Left lung (tissue), 4 donors: ENCODE measurements at regions not wholly inside any gene's neighbourhood (a gene's known extent, or its start where the extent isn't known, plus 50 kb on each side); places are given as distances from the start of the nearest gene placed in this dataset.

Source experiments
- ATAC-seq: fragments of 200-7000 bp; cut with Tn5 transposase; one replicate; pipeline ENCODE4 v1.9.1; 2020; ENCODE audit warnings: moderate library complexity
- DNase-seq, 4 donors: peaks; one replicate each; pipeline ENCODE4 v3.0.0-alpha.2; 2013 to 2020
- H3K27ac ChIP-seq, 2 donors: fragments of 200-600 bp; sonication (generic) in 1 of 2; one replicate each; pipeline versions ENCODE4 v1.5.0 to v1.8.0; 2020 to 2021
- H3K27me3 ChIP-seq, 2 donors: fragments of 200-600 bp; sonication (generic) in 1 of 2; one replicate each; pipeline versions ENCODE4 v1.5.0 to v1.8.0; 2020 to 2021
- H3K36me3 ChIP-seq, 2 donors: fragments of 200-600 bp; sonication (generic) in 1 of 2; one replicate each; pipeline versions ENCODE4 v1.5.0 to v1.8.0; 2020 to 2021
- H3K4me1 ChIP-seq, 2 donors: fragments of 200-600 bp; one replicate each; pipeline ENCODE4 v1.8.0; 2021
- H3K4me3 ChIP-seq, 2 donors: fragments of 200-600 bp; sonication (generic) in 1 of 2; one replicate each; pipeline versions ENCODE4 v1.5.0 to v1.8.0; 2020 to 2021; ENCODE audit warnings: mild to moderate bottlenecking in 1 of 2
- H3K9me3 ChIP-seq, 2 donors: fragments of 200-600 bp; sonication (generic) in 1 of 2; one replicate each; pipeline versions ENCODE4 v1.5.0 to v1.8.0; 2020 to 2021
- intact Hi-C, 2 donors: fragments of 100-400 bp; cut with DNase I; formaldehyde crosslinking; loops; one replicate each; pipeline versions ENCODE4 v1.11.2 to v1.14.2; 2022
- TF ChIP-seq, protein P1 (sequence below), 2 donors: fragments of 200-600 bp; sonication (generic) in 1 of 2; IDR thresholded peaks; one replicate each; pipeline versions ENCODE4 v1.5.0 to v1.8.0; 2021; ENCODE audit warnings: antibody characterized with exemption in 2 of 2
- donor health status: DM: no; HTN: yes; CAD: no.
- donor health status: DM: no; HTN: no; CAD: no.

DNA sequence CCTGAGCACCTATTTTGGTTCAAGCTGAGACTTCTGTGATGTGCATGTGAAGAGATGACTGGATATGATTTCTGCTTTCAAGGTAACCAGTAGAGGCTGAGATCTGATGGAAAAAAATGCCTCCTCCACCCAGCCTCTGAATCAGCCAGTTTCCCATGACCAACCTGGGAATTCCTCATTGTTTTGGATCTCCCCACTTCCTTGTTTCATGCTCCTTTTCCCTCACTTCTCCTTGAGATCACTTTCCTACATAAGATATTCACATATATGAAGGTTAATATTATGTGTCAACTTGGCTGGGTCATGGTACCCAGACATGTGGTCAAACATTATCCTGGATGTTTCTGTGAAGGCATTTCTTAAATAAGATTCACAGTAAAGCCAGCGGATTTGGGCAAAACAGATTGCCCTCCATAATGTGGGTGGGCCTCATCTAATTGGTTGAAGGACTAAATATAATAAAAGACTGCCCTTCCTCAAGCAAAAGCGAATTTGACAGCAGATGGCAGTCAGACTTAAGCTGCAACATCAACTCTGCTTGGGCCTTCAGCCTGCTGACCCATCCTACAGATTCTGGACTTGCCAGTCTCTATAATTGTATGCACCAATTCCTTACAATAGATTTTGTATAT is 379.4 kb downstream of the TNS1 start:
- Histone ChIP-seq H3K4me3 (no peak overlapping the region), H3K27ac (no peak overlapping the region), H3K27me3 (no peaks in the 10 kb centered on the region), H3K4me1 (peaks cover 5% of the 10 kb centered on the region in 2 donors), H3K36me3 (no peaks in the 10 kb centered on the region), H3K9me3 (no peaks in the 10 kb centered on the region)
- DNase-seq (no peak), ATAC-seq (no peak)
- TF ChIP-seq, protein P1, sequence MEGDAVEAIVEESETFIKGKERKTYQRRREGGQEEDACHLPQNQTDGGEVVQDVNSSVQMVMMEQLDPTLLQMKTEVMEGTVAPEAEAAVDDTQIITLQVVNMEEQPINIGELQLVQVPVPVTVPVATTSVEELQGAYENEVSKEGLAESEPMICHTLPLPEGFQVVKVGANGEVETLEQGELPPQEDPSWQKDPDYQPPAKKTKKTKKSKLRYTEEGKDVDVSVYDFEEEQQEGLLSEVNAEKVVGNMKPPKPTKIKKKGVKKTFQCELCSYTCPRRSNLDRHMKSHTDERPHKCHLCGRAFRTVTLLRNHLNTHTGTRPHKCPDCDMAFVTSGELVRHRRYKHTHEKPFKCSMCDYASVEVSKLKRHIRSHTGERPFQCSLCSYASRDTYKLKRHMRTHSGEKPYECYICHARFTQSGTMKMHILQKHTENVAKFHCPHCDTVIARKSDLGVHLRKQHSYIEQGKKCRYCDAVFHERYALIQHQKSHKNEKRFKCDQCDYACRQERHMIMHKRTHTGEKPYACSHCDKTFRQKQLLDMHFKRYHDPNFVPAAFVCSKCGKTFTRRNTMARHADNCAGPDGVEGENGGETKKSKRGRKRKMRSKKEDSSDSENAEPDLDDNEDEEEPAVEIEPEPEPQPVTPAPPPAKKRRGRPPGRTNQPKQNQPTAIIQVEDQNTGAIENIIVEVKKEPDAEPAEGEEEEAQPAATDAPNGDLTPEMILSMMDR (IDR thresholded peaks at IDR 0.05) = no peak
- intact Hi-C loops = no loop called here

DNA sequence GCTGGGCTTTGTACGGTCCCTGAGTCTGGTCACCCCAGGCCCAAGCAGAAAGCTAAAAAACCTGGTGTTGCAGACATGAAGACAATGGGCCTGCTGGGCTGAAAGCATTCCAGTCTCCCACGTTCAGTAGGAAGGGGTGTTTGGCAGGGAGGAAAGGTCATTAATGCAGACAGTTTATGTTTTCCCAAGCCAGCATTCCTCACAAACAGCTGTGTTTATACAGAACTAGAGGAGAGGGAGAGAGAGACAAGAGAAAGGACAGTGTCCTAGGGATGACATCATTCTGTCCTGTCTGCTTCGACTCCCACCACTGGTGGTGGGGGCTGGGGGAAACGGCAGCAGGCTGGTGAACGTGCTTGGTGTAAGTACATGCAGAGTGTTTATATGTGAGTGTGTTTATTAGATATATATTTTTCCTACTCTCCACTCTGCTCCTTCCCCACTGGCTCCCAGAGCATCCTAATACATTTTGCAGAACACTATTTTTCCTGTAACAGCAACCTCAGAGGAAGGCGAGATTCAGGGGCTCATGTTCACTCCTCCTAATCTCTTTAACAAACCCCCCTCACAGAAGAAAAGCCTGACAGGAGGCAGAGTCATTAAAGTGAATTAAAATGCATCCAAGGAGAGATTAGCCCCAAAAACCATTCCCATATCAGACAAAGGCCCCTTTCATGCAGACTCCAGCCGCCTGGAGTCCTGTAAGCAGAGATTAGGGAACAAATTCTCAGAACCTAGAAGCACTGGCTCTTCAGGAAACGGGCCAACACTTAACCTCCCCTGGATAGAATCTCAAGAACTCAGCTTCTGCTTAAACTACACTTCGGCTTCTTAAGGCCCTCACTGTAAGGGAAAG is 380.4 kb downstream of the TNS1 start:
- H3K36me3 ChIP-seq = no peaks in the 10 kb centered on the region
- TF ChIP-seq, protein P1 (IDR thresholded peaks at IDR 0.05) = no peak
- H3K27me3 ChIP-seq = no peaks in the 10 kb centered on the region
- ATAC-seq (peak; percentile 50), DNase-seq (peak in 2 of 4 donors; percentile 84 to 88)
- peak overlapping the region in 1 of 2 donors; percentile 2 for H3K27ac ChIP-seq
- H3K4me3 ChIP-seq = no peak overlapping the region
- H3K4me1 ChIP-seq = peaks cover 5% of the 10 kb centered on the region in 2 donors
- H3K9me3 ChIP-seq = no peaks in the 10 kb centered on the region
- intact Hi-C loops = no loop called here

DNA sequence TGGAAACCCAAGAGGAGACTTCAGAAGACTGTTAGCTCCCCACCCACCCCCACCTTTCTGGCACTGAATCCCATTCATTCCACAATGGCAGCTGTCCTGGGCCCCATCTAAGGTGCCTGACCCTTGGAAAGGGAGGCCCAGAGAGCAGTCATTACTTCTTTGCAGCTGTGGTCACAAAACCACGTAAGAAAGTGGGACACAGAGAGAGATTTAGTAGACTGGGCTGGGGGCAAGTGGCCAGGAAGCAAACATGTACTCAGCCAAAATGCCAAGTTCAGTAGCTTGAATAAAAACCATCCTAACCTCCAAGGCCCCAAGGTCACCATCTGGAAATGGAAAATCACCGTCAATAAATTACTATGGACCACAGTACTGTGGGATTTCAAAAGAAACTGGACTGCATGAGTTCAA is 381.4 kb downstream of the TNS1 start:
- ATAC-seq (no peak), DNase-seq (no peak)
- TF ChIP-seq, protein P1 (IDR thresholded peaks at IDR 0.05) = no peak
- no peak overlapping the region for H3K4me3 ChIP-seq
- no peaks in the 10 kb centered on the region for H3K27me3 ChIP-seq
- no peaks in the 10 kb centered on the region for H3K36me3 ChIP-seq
- intact Hi-C loops = no loop called here
- H3K4me1 ChIP-seq = peaks cover 5% of the 10 kb centered on the region in 2 donors
- no peaks in the 10 kb centered on the region for H3K9me3 ChIP-seq
- H3K27ac ChIP-seq = no peak overlapping the region

DNA sequence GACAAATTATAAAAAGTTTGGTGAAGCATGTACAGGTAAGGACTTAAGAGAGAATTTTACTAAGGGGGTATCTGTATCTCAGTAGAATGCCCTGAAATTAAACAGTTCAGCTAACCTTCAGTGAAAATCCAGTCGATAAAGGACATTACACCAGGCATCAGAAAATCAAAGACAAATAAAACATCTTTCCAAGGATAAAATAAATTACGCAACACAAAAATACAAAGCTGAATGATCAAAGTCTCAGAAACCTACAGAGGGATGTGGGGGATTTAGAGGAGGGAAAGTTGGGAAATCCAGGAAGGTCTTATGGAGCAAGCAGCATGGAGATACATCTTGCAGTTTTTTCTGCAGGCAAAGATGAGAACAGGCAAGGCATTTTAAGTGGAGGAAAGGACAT is 384.1 kb downstream of the TNS1 start:
- Histone ChIP-seq H3K4me1 (peaks cover 5% of the 10 kb centered on the region in 2 donors), H3K27me3 (no peaks in the 10 kb centered on the region), H3K9me3 (no peaks in the 10 kb centered on the region), H3K27ac (no peak overlapping the region), H3K36me3 (no peaks in the 10 kb centered on the region), H3K4me3 (no peak overlapping the region)
- no peak for DNase-seq
- TF ChIP-seq, protein P1 (IDR thresholded peaks at IDR 0.05) = no peak
- intact Hi-C loops = no loop called here
- ATAC-seq = no peak

DNA sequence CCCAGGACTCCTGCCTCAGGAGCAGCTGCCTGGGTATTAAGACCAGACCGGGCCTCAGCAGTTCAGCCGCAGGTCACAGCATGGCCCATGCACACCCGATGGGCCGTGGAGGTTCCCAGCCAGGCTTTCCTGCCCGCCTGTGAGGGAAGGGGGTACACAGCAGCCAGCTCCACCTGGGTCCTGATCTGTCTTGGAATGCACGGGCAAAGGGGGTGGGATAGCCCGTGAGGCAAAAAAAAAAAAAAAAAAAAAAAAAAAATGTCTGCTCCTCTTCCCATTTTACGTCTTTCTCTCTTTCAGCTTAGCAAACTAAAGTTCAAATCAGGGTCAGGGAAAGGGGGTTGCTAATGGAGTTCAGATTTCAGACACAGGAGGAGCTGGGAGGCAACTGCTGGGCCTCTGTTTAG is 385.2 kb downstream of the TNS1 start:
- ATAC-seq (no peak), DNase-seq (no peak)
- H3K36me3 ChIP-seq = no peaks in the 10 kb centered on the region
- no peaks in the 10 kb centered on the region for H3K27me3 ChIP-seq
- H3K27ac ChIP-seq = no peak overlapping the region
- H3K9me3 ChIP-seq = no peaks in the 10 kb centered on the region
- no peak overlapping the region for H3K4me3 ChIP-seq
- TF ChIP-seq, protein P1 (IDR thresholded peaks at IDR 0.05) = no peak
- peaks cover 5% of the 10 kb centered on the region in 2 donors for H3K4me1 ChIP-seq
- intact Hi-C loops = no loop called here
